Midbrain (tissue), 1 donor: ENCODE measurements at regions not wholly inside any gene's neighbourhood (a gene's known extent, or its start where the extent isn't known, plus 50 kb on each side); places are given as distances from the start of the nearest gene placed in this dataset.
"Not testable (repeated sequence)": the region's sequence is repeated elsewhere in the genome, so short reads cannot be mapped to it uniquely, and the experiment has no call there.

Source experiments
- DNase-seq: peaks from one replicate; lab custom pipeline; 2025; lab: John Stamatoyannopoulos, UW

DNA sequence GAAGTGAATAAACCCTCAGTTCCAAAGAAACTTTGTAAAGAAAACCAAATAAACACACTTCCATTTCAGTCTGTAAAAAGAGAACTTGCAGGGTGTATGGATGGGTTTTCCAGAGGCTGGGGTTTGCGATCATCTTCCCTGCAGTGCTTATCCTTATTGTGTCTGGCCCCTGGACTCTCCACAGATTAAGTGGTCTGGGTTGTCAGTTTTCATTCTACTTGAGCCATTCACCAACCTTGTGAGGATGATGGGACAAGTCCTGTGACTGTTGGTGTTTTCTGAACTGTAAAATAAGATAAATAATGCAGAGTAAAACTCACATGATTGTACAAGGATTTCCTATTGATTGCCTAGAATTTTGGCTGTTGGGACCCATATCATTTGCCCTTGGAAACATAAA, 166.1 kb upstream of the MOCS2 start:
- no peak for DNase-seq

DNA sequence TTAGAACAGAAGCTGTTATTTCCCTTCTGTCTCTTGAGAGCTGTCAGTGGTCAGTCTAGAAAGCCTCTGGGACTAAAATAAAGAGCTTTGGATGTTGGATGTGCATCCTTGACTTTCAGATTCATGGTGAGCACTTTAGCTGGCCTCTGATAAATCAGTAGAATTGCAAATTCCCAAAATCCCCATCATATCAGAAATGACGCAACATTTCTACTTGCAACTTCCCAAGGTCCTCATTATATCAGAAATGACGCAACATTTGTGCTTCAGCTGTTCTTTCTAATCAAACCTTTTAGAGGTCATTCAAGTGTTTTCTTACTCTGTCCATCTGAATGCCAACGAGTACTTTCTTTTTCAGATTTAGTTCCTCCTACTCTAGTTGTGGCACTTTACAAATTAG, 167.3 kb upstream of the MOCS2 start:
- no peak for DNase-seq

DNA sequence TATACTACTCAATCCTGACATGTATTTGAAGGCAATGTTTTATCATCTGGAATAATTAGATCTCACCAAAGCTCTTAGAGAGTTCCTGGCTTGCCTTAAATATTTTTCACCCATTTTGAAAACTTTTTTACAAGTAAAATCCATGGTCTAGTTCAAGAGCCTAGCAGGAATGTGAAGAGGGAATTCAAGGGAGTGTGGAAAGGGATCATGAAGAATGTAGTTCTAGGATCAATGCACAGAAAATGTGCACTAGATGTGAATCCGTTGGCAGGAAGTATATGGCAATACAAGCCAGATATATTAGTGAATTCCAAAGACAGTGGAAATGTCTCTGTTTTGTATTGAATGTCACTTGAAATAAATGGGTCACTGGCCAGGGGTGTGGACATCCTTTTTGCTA, 167.9 kb upstream of the MOCS2 start:
- no peak for DNase-seq

DNA sequence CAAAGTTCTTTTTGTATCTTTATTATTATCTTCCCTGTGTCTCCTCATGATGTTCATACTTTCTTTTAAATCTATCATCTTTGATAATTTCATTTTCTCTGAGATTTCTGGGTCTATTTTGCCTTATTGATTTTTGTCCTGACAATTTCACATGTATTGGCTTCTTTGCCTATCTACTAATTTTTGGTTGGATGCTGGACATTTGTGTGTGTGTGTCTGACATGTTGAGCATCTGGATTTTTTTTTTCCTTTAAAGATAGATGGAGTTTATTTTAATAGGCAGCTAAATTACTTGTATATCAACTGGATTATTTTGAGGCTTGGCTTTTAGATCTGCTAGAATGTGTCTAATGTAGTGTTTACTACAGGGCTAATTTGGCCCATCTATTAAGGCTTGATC, 178.0 kb upstream of the MOCS2 start:
- DNase-seq: no peak

DNA sequence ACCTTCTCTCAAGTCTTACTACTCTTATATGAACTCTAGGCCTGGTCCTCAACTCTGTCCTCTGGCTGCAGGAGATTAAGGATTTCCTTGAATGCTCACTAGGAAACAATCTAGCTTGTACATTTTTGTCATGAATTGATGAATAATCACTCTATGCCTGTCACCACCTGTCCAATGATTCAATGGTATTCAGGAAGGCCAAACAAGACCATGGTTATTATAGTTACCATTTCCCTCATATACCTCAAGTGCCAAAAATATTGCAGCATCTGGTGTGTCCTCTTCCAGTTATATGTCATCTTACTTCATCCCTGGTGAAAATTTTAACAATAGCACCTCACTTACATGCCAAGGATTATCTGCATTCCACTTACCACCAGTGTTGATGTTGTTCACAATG, 179.0 kb upstream of the MOCS2 start:
- no peak for DNase-seq

DNA sequence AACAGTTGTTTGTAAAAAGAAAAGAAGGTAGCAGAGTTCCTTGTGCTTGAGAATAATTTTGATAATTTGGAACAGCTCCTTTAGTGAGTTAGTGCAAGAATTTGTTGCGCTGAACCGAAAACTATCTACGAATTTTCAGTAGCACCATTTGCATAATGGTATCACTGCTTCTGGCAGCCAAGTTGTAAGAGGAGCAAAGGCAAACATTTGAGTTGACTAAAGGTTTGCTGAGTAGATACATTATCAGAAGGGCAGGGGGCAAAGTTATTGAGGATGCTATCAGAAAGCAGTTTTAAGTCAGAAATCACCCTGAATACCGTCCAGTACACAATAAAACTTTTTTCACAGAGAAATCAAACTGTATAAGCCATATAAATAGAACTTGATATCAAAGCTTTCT, 181.5 kb upstream of the MOCS2 start:
- DNase-seq: no peak

DNA sequence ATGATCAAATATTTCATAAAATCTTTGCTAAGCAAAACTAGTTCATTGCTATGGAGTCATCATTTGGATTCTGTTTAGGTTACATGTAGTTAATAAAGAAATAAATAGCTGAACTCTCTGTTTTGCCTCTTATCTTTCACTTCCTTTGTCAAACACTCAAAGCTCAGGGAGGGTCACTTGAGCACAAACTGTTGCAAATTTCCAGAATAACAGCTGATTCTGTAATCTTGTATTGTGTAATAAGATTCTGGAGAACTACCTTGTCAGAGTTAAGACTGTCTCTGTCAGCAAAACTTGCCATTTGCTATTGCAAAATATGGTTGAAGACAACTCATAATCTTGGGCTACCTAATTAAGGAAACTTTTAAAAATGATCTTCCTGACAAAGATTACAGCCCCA, 182.0 kb upstream of the MOCS2 start:
- no peak for DNase-seq

DNA sequence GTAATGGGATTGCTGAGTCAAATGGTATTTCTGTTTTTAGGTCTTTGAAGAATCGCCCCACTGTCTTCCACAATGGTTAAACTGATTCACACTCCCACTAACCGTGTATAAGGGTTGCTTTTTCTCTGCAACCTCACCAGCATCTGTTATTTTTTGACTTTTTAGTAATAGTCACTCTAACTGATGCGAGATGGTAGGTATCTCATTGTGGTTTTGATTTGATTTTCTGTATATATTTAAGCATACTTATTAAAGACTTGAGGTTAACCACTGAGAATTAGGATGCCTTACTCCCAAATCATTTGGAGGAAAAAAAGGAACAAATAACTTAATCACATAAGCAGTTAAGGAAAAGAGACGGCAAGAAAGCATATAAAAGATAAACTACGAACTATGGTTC, 181.6 kb upstream of the FST start:
- DNase-seq: no peak

DNA sequence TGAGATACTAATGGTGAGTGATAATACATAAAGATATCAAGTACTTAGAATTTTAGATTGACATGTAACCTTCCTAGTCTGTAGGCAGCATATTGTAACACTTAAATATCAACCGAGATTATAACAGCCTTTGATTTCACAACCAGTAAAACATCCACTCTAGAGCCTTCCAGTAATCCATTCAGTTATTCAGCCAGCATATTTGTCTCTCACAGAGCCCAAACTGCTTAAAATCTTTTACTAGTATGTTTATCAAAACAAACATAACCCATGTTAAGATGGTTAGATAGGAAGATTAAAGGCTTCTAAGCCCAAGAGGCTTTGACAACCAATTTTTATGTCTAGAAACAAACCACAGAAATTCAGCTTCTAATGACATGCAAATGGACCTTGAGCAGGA, 177.9 kb upstream of the FST start:
- no peak for DNase-seq

DNA sequence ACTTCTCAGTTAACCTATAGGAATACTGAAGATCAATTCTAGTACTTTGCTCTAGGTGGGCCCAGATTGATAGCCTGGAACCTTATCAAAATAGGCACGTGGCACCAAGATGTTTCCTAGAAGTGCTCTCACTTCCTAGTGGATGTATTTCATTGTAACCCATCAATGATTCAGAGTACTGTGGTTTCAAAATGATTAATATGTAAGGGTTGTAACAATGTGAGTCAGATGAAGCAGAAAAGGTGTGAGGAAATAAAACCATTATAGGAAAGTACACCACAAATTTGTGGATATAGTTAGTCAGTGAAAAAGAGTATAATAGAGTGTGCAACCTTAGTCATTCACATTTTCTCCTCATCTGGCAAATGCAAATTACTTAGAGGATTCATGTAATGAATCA, 177.3 kb upstream of the FST start:
- no peak for DNase-seq

DNA sequence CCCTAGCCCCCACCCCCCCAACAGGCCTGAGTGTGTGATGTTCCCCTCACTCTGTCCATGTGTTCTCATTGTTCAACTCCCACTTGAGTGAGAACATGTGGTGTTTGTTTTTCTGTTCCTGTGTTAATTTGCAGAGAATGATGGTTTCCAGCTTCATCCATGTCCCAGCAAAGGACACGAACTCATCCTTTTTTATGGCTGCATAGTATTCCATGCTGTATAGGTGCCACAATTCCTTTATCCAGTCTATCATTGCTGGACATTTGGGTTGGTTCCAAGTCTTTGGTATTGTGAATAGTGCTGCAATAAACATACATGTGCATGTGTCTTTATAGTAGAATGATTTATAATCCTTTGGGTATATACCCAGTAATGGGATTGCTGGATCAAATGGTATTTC, 175.1 kb upstream of the FST start:
- not testable (repeated sequence) for DNase-seq

DNA sequence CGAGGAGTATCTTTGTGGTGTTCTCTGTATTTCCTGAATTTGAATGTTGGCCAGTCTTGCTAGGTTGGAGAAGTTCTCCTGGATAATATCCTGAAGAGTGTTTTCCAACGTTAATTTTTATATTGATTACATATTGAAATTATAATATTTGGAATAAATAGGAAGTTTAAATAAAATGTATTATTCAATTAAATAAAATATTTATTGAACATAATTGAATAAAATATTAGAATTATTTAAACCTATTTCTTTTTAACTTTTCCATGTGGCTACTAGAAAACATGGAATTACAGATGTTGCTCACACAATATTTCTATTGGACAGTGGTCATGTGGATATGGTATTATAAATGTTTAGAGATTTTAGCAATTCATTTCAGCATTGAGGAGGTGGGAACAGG, 170.8 kb upstream of the FST start:
- no peak for DNase-seq

DNA sequence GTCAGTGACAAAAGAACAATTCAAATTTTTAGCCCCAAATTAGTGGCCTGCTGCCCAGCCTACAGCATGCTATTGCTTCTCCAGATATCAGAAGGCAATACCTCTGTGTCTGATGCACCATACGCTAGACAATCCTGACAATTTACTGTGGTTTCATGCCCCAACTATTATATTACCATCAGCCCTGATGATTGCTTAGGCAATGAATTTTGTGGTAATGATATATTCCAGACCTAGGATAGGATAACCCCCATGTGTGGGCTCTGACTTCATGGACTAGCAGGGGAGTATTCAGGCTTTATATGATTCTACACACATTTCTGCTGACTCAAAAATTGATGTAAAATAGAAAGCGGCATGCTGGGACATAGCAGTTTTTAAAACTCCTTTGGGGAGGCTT, 168.7 kb upstream of the FST start:
- DNase-seq: no peak

DNA sequence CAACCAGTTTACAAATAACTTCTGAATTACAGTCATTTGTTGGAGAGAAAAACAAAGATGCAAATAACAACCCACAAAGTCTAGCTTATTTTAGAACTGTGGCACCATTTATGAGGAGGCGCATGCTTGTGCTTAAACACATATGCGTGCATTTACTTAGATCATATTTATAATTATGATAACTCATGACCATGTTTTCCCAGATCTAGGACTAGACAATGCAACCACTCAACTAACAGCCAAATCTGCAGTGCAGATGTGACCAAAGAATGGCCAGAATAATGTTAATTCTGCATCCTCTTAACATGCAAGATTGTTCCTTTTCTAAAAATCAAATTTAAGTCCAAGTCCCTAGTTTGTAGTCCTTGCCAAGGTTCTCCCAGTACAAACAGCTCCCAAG, 167.3 kb upstream of the FST start:
- DNase-seq: no peak

DNA sequence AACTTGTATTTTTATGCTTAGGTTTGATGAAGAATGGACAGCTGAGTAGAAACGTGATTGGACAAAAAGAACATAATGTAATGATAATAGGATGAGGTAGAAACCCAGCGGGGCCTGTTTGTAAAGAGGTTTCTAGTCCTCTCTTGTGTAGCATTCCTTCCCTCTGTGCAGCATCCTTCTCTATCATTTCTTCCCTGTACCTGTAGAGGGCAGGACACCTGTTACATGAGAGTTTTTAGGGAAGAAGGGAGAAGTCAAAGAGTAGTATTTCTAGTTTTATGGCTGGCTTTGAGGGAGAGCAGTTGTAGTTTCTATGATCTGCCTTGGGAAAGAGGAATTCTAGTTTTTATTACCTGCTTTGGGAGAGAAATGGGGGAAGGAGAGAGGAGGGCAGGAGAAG, 162.1 kb upstream of the FST start:
- no peak for DNase-seq

DNA sequence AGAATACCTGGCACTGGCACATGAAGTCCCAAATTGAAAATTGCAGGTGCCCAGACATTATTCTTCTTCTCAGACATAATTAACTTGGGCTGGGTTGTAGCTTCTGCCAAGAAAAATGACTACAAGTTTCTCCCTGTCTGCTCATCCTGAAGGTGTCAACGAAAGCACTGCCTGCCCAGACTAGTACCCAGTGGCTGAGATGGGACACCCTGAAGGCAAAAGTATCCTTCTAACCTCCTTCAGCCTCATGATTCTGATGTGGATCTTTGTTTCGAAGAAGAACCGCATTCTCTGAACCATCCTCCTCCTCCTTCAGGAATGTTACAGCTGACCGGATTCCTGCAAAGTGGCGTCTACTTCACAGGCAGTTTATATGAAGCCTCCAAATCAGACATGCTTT, 161.1 kb upstream of the FST start:
- no peak for DNase-seq

DNA sequence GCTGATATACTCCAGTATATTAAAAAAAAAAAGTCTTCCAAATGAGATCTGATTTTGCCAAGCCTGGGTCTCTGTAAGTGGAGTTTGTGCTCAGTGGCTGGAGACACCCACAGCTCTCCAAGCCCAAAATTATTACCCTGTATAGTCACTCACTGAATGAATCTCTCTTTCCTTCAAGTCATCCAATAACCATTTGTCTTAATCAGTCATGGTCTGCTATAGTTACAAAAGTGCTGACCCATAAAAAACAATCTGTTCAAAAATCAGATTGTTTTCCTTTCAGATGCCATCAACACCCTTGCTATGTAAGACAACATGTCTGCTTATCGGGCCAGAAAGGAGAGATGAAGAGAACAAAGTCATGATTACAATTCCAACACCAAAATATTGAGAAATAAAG, 159.4 kb upstream of the FST start:
- DNase-seq: no peak

DNA sequence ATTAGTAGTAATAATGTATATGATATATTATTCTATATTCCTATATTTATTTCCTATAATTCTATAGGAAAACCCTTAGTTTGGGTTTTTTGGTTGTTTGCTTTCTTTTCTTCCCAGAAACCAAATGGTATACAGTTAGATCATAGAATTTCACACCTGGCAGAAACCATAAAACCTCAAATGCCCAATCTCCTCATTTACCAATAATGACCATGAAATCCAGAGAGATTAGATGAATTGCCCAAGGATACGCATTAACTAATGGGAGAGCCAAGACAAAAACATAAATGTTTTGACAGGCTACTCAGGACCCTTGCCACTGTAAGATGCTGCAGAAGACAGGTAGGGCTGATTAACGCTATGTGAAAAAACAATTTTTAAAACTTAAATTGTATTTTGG, 158.7 kb upstream of the FST start:
- no peak for DNase-seq

DNA sequence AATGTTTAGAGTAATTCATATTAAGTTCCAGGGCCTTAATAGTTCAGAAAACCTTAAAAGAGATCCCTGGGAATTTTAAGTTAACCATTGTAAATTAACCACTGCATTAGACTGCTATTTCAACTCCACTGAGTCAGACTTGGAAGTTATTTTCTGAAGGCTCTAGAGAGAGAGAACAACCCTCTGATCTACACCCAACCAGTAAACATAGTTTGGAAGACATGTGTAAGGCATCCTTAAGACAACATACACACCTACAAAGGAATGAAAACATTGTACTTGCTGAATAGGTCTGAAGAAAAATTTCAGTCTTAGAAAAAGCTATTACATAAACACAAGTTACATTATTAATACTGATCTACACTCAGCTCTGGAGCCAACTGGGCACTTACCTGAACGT, 158.2 kb upstream of the FST start:
- DNase-seq: no peak

DNA sequence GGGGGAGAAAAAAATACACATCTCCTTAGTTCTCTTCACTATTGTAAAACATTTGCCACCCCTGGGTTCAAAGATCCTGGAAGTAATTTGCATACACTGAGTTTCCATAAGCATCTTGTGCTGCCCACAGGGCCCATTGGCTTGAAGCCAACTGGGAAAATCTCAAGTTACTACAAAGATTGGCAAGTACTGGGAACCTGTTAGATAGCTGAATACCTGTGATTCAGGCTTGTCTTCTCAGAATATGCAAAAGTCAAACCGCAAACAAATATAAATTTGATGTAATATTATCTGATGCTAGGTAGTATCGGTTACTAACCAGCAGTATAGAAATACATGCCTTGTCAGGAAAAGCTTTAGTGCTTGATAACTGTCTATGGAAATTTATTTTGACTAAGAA, 156.9 kb upstream of the FST start:
- no peak for DNase-seq

DNA sequence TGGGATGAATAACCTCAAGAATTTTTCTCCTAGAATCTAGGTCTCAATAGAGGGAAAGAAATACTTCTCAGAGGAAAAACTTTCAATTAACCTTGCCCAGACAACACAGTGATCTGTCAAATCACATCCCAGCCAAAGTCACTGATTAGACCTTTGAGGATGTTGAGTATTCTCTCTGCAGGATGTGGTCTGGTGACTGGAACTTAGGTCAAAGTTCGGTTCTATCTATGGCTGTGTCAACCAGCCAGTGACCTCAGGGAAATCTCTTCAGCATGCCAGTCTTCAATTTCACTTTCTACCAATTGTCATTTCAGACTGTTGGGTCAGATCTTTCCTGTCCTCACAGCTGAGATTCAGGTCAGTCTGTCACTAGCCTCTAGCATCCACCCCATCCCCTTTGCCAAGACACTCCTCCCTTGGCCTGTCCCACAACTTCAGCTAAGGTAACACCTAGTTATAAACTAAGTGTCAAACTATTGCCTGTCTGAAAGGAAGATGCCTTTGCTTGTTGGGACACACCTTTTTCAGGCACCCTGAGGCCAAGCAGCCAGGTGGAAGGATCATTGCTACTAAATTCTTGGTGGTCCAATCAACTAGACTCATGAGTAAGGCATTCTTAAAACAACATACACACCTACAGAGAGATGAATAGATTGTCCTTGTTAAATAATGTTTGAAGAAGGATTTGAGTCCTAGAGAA, 156.3 kb upstream of the FST start:
- no peak for DNase-seq

DNA sequence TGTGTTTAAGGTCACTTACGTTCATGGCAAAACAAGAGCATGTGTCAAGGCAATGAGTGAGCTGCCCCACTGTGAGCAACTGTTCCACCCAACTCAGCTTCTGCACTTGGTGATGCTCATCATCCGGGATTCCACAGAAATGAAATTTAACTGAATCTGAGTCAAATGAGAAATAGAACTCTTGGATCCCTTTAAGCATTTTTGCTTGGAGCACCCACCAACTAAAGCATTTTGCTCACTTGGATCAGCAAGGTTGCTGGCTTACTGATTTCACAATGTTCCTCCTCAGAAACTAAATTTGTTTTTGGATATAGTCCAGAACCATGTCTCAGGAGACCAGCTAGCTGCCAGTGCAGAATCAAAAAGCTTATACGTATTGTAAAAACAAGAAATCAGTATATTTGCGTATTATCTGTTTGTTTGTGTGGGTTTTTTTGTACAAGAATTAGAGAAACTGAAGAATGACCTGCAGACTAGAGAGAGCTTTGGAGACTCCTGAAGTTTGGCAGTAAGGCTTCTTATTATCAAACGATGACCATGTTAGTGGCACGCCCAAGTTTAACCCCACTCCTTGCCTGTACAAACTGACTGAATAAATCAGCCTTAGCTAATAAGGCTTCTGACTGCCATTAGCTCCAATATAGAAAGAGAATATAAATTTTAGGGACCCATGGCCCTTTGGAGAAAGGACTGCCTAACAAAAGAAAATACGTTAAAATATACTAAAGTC, 153.8 kb upstream of the FST start:
- DNase-seq: no peak

DNA sequence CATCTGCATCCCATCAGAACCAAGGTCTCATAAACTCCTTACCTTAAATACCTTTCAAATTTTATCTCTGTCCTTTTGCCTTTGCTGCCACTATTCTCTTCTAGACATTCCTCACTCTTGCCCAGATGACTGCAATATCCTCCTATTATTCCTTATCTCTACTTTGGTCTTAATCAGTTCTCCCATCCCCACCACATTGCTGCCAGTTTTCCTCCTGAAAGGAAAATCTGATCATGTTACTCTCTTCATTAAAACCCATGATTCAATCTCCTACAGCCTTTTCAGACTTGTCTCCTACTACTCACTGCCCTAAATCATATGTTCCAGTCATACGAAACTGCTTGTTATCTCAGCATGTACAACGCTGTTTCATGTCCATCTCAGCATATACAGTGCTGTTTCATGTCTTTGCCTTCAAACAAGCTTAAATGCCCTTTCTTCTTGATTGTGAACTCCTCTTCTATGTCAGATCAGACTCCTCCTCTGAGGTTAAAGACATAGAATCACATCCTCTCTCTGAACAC, 152.6 kb upstream of the FST start:
- DNase-seq: no peak

DNA sequence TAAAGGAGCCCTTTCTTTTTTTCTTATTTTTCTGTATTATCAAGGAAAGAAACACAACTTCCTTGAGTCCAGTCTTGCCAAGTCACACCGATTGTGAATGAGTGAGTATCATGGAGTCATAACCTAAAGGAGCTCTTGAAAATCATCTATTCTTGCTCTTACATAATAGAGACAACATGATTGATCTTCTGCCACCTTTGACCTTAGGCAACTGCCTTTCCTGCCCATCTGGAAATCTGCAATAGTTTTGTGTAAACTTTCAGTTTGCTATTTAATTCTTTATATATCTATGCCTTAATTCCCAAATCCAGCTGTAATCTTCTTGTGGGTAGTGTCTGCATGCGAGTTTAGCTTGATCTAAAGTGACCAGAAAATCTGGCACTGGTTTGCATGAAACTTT, 149.9 kb upstream of the FST start:
- no peak for DNase-seq
